Endothelial cell (in vitro differentiated cells): ENCODE measurements at regions not wholly inside any gene's neighbourhood (a gene's known extent, or its start where the extent isn't known, plus 50 kb on each side); places are given as distances from the start of the nearest gene placed in this dataset.

ENCODE experiments used
- DNase-seq: peaks from one replicate; pipeline ENCODE4 v3.0.0; 2021; ENCODE audit warnings: low spot score
- H3K27ac Mint-ChIP-seq: one replicate; pipeline ENCODE4 v1.8.0; 2021; ENCODE audit warnings: mixed read lengths, inconsistent platforms; ENCODE audit not compliant: unreplicated experiment
- H3K27me3 Mint-ChIP-seq: one replicate; pipeline ENCODE4 v1.8.0; 2021; ENCODE audit warnings: mild to moderate bottlenecking, moderate library complexity, mixed read lengths, inconsistent platforms; ENCODE audit not compliant: unreplicated experiment
- H3K36me3 Mint-ChIP-seq: one replicate; pipeline ENCODE4 v1.8.0; 2021; ENCODE audit warnings: mild to moderate bottlenecking, low read depth, mixed read lengths, inconsistent platforms; ENCODE audit not compliant: unreplicated experiment
- H3K4me1 Mint-ChIP-seq: one replicate; pipeline ENCODE4 v1.8.0; 2021; ENCODE audit warnings: mild to moderate bottlenecking, mixed read lengths, inconsistent platforms; ENCODE audit not compliant: unreplicated experiment
- H3K4me3 Mint-ChIP-seq: one replicate; pipeline ENCODE4 v1.8.0; 2021; ENCODE audit warnings: mild to moderate bottlenecking, mixed read lengths, inconsistent platforms; ENCODE audit not compliant: unreplicated experiment
- H3K9me3 Mint-ChIP-seq: one replicate; pipeline ENCODE4 v1.8.0; 2021; ENCODE audit warnings: mixed read lengths, inconsistent platforms; ENCODE audit not compliant: unreplicated experiment
- CTCF ChIP-seq: fragments of 200-600 bp; sonication (generic); IDR thresholded peaks from one replicate; pipeline ENCODE4 v1.5.0; 2021; ENCODE audit warnings: antibody characterized with exemption; ENCODE audit not compliant: unreplicated experiment

- H3K27ac Mint-ChIP-seq = no peak overlapping the region
- peaks cover 3% of the 10 kb centered on the region for H3K27me3 Mint-ChIP-seq
- H3K36me3 Mint-ChIP-seq = no peaks in the 10 kb centered on the region
- no peaks in the 10 kb centered on the region for H3K4me1 Mint-ChIP-seq
- H3K9me3 Mint-ChIP-seq = no peaks in the 10 kb centered on the region
- DNase-seq = no peak
- TF ChIP-seq CTCF = no peak
- H3K4me3 Mint-ChIP-seq = no peak overlapping the region
Measured at GRCh38 chr17:14762736-14763479, 462.0 kb downstream of the HS3ST3B1 start.

- H3K4me1 Mint-ChIP-seq = no peaks in the 10 kb centered on the region
- peaks cover 3% of the 10 kb centered on the region for H3K27me3 Mint-ChIP-seq
- H3K27ac Mint-ChIP-seq = no peak overlapping the region
- no peaks in the 10 kb centered on the region for H3K9me3 Mint-ChIP-seq
- DNase-seq = no peak
- no peak overlapping the region for H3K4me3 Mint-ChIP-seq
- no peak for TF ChIP-seq CTCF
- no peaks in the 10 kb centered on the region for H3K36me3 Mint-ChIP-seq
Measured at GRCh38 chr17:14760719-14761411, 460.0 kb downstream of the HS3ST3B1 start.

- H3K4me1 Mint-ChIP-seq = no peaks in the 10 kb centered on the region
- no peak overlapping the region for H3K27ac Mint-ChIP-seq
- no peak for TF ChIP-seq CTCF
- DNase-seq = no peak
- H3K36me3 Mint-ChIP-seq = no peaks in the 10 kb centered on the region
- H3K27me3 Mint-ChIP-seq = peaks cover 3% of the 10 kb centered on the region
- H3K4me3 Mint-ChIP-seq = no peak overlapping the region
- H3K9me3 Mint-ChIP-seq = no peaks in the 10 kb centered on the region
Measured at GRCh38 chr17:14760212-14760611, 459.3 kb downstream of the HS3ST3B1 start.

GRCh38 chr17:14759325-14759724 lies 458.4 kb downstream of the HS3ST3B1 start:
- H3K27ac Mint-ChIP-seq = no peak overlapping the region
- peaks cover 3% of the 10 kb centered on the region for H3K27me3 Mint-ChIP-seq
- H3K36me3 Mint-ChIP-seq = no peaks in the 10 kb centered on the region
- H3K9me3 Mint-ChIP-seq = no peaks in the 10 kb centered on the region
- no peak for TF ChIP-seq CTCF
- H3K4me1 Mint-ChIP-seq = no peaks in the 10 kb centered on the region
- no peak overlapping the region for H3K4me3 Mint-ChIP-seq
- no peak for DNase-seq

- H3K4me1 Mint-ChIP-seq = no peaks in the 10 kb centered on the region
- peaks cover 4% of the 10 kb centered on the region for H3K36me3 Mint-ChIP-seq
- peaks cover 3% of the 10 kb centered on the region for H3K27me3 Mint-ChIP-seq
- no peak overlapping the region for H3K4me3 Mint-ChIP-seq
- DNase-seq = no peak
- no peak overlapping the region for H3K27ac Mint-ChIP-seq
- H3K9me3 Mint-ChIP-seq = no peaks in the 10 kb centered on the region
- no peak for TF ChIP-seq CTCF
Measured at GRCh38 chr17:14756479-14756878, 455.6 kb downstream of the HS3ST3B1 start.
